HG03378 (cell line): ENCODE measurements at regions not wholly inside any gene's neighbourhood (a gene's known extent, or its start where the extent isn't known, plus 50 kb on each side); places are given as distances from the start of the nearest gene placed in this dataset.
"Not testable (repeated sequence)": the region's sequence is repeated elsewhere in the genome, so short reads cannot be mapped to it uniquely, and the experiment has no call there.

ENCODE experiments used
- ATAC-seq: cut with Tn5 transposase; IDR thresholded peaks from one replicate; pipeline ENCODE4 v1.9.1; 2021; ENCODE audit warnings: mild to moderate bottlenecking, moderate library complexity; ENCODE audit not compliant: unreplicated experiment

DNA sequence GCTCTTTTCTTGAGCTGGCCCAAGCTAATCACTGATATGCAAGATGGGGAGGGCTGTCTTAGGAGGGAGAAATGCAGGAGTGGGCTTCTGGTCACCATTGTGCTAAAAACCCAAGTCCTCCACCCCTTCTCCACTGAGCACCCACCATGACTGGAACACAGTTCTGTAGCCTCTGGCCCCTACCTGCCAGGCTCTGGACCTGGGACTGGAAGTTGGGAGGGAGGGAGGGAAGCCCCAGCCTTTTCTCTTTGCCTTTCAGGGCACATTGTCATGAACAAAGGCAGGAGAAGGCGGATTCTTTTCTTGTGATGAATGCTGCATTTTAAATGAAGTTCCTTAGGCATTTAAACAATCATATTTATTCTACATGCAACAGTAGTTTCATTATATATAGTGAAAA lies 559.1 kb upstream of the TRPC7 start:
- ATAC-seq, result no peak

DNA sequence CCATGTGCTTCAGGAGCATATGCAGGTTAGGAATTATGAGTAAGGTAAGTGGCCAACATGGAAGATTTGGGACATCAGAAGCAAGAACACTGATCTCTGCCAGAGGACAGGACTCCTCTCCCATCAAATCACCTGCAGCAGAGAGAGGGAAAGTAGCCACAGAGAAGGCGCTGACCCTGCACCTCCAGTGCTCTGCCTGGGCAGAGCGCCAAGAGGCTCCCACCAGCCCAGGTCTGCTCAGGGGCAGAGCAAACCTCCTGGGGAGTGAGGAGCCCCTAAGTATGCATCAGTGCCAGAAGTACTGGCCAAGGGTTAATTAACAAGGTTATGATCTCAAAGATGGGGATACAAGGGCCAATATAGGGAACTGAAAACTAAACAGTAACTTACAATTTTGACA lies 545.3 kb upstream of the TRPC7 start:
- no peak for ATAC-seq

DNA sequence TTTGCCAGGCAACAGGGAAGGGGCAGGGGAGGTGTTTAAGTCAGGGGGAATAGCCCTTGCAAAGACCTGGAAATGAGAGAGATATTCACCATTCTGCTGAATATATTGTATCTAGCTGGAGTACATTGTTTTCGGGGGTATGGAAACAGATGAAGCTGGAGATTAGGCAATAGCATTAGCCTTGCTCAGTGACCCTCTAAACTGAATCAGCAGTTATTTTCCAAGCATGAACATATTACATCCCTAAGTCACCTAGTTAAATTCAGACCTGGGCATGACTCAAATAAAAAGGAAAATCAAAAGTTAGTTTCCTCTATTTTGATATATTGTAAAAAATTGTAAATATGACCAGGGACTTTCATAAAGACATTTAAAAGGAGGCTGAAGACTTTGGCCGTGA lies 544.6 kb upstream of the TRPC7 start:
- ATAC-seq, result no peak

DNA sequence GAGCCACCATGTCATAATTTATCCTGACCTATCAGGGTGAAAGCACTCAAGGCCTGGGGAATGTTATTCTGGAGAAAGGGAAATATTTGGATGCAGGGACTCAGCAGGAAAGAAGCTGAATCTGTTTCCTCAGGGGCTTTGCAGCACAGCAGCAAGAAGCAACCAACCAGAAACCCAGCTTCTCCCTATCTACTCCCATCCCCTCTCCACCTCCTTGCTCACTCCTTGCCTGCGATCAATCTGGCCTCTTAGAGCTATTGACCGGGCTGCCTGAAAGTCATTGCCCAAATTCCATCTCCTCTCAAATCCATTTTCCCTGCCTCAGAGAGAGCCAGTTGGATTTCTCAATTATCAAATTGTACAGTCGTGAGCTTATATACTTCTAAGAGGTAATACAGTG lies 542.0 kb upstream of the TRPC7 start:
- no peak for ATAC-seq

DNA sequence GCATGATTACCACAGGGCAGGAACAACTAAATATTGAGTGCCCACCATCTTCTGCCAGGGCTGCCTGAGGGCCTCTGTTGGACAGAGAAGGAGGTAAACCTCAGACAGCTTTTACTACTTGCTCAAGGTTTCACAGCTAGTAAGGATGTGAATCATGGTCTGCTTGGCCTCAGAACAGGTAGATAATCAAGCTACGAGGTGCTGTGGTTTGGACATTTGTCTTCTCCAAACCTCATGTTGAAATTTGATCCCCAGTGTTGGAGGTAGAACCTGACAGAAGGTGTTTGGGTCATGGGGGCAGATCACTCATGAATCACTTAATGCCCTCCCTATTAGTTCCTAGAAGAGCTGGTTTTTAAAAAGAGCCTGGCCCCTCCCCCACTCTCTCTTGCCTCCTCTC lies 541.2 kb upstream of the TRPC7 start:
- no peak for ATAC-seq

DNA sequence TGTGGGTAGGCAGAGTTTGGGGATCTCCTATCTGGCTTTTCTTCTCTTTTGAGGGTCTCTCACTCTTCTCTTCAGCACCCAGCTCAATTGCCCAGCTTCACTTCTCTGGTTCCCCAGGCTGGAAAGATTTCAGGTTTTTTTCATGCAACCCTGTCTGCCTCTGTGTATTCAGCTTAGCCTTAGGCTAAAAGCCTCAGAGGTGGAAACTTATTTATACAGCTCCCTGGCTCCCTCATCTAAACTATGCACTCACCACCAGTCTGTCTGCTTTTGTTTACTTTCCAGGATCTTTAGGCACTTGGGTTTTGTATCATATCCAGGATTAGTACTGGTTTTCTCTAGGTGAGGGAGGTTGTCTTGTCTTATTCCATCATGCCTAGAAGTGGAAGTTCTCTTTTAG lies 540.2 kb upstream of the TRPC7 start:
- ATAC-seq, result no peak

DNA sequence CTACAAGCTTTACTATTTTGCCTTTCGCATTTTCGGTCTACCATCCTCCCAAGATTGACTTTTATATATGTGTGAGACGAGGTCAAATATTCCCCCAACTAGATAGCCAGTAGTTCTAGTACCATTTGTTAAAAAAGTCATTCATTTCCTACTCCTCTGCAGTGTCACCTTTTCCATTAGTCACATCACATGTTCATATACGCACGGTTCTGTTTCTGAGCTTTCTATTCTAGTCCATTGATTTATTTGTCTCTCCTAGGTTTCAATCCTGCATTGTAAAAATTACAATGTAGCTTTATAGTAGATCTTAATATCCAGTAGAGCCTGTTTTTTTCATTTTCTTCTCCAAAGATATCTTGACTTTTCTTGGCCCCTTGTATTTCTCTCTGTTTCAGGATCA lies 528.7 kb upstream of the TRPC7 start:
- no peak for ATAC-seq

DNA sequence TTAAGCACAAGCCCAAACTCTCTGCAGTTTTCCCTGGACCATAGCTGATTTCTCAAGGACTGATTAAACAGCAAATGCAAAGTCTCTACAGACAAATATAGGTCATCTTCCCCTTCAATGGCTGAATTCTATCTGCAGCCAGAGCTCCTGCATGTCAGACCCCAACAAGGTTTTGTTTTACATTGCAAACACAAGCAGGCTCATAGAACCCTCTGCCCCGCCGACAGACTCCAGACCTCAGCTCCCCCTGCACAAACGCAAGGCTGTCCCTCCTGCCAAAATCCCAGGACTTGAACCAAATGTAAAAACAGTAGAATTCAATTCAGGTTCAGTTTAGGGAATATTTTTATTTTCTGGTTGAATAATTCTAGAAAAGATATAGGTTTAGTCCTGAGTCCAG lies 526.7 kb upstream of the TRPC7 start:
- no peak for ATAC-seq

DNA sequence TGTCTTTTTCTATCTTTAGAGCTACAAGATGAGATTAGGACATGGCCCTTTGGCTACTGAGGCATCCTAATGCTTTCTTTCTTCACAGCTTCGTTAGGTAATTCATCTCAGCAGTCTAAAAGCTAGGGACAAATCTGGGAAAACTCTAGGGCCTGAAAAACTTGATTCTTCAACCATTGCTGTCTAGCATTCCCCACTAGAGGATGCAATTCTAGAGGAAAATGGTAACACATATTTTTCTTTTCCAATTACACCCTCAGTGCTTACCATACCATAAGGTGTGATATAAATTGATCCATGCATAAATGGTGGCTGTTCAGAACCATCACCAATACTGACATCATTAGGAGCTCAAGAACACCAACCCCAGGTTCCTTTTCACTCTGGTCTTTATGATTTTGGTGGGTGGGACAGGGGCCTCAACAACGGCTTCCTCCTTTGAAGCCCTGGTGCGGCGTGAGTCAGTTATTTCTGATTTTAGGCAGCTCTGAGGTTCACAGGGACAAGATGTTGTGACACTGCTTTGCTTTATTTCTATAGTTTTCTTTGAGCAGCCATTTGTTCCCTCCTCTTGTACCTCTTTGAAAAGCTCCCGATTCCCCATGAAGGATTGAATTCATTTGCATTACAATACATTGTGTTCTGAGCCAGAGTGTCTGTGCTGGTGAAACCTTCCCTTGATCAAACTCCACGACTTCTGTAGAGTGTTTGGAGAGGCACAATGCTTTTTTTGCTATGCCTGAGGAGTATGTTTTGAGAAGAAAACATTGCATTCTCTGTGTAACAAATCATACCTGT lies 526.0 kb upstream of the TRPC7 start:
- no peak for ATAC-seq

DNA sequence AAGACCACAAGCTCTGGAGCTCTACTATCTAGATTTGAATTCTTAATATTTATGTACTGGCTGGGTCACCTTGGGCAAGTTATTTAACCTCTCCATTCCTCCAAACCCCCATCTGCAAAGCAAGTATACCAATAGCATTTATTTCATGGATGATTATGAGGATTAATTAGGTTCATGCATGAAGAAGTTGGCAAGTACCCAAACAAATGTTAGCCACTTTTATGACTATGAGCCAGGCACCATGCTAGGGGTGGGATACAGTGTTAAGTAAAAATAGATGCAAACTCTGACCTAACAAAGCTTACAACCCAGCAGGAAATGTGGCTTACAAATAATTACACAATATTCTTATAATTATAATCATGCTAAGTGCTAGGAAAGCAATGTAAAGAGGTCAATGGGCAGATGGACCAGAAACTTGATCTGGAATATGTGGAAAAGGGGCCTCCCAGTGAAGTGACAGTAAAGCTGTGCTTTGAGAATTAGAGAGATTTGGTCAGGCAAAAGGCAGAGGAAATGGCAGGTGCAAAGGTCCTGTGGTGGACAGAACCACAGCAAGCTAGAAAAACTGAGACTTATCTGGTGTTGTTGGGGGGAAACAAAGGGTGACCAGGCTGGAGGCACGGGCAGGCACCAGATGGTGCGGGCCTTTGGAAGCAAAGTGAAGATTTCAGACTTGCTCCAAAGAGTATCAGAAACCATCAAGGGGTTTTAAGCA lies 525.2 kb upstream of the TRPC7 start:
- no peak for ATAC-seq

DNA sequence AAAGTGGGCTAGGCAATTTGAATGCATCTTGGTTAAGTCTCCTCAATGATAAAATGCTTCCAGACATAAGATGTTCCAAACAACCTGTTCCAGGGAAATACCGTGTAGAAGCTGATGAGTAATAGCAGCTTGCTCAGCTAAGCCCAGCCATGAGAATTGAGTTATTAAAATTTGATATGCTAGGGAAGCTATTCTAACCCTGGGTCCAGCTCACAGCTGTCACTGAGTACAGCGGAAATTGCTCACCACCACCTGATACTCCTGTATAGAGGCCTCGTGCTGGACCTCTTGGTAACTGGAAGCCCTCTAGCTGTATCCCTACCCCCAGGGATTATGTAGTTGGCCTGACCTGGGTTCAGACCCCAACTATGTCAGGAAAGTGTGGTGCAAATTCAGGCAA lies 521.3 kb upstream of the TRPC7 start:
- no peak for ATAC-seq

DNA sequence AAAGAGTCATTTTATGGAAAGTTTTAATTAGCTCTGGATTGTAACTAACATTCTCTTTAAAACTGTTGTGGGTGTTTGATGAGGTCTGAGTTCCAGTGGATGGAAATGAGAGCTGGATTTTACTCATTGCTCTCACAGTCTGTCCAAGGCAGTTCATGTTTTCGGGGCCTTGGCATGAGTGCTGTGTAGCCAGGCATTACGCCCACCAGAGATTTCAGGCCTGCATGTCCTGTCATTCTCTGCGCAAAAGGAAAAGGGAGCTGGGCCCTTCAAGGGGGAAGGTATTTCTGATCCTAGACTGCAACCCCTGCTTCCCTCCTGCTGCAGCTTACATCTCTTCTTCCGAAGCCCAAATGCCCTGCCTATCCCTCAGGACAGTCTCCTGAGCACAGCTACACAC lies 499.6 kb upstream of the TRPC7 start:
- ATAC-seq, result no peak

DNA sequence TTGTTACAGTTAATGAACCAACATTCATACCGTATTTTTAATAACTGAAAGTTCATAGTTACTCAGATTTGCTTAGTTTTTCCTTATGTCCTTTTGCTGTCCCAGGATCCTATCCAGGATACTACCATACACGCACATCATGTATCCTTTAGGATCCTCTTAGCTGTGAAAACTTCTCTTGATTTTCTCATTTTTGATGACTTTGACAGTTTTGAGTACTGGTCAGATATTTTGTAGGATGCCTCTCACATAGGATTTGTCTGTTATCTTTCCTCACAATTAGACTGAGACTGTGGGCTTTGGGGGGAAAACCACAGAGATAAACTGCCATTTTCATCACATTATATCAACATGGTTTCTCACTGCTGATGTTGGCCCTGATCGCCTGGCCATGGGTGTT lies 491.3 kb upstream of the TRPC7 start:
- ATAC-seq, result no peak

DNA sequence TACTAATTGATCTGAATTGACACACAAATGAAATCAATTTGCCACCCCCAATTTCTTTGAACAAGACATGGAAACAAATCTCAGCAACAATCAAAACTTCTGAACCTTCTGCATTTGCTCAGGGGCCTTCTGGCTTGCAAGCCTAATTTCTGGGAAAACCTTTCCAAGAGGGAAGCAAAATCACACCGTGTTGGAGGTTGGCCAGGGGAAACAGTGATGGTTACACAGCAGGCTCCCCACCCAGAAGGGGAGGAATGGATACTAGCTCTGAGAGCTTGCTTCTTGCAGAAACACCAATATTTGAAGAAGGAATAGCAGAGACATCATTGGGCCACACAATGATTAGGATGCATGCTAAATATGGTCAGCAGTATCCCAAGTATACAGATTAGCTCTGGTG lies 488.6 kb upstream of the TRPC7 start:
- ATAC-seq, result no peak

DNA sequence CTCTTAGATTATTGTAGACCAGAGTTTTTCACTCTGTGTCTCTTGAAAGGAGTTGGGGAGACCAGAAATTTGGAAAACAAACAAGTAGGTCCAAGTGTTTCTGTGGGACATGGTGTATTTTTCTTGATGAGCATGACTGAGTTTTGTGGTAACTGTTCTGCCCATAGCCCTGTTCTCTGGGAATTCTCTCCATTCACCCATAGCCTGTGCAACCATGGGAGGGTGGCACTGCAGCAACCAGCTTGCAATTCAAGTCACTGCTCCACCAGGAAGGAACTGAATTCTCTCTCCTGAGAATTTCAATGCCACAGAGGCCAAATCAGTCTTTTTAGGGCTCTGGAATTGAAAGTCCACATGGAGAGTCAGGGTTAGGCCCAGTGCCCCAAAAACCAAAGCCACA lies 475.3 kb upstream of the TRPC7 start:
- no peak for ATAC-seq

DNA sequence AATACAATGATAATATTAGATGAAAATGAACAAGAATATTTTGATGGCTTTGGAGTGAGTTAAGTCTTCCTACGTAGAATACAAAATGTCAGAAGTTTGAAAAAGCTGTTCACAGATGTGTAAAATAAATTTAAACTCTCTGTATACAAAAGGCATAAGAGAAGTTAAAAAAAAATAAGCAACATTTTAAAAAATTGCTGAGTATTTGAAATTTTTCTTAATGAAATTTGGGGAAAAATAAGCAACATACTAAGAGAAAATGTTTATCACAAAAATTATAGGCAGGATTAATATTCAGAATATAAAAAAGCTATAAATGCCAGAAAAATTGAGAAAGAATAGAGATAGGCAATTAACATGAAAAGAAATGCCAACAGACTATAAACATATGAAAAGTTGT lies 470.7 kb upstream of the TRPC7 start:
- ATAC-seq, result no peak

DNA sequence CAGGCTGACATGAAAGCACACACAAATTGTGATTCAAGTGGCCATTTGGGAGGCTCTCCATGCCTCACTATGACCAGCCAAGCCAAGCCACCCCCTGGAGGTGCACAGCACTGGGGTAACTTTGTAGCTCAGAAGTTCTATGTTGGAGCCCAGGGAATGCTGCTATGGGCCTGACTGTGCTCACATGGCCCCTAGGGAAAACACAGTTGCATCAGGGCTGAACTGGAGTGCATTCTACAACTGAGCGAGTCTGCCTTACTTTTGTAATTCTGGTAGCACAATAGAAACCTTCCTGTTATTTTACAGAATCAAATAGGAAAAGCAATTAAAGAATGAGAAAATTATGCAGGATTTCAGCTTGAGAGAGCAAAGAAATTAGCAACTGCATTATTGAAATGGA lies 455.5 kb upstream of the TRPC7 start:
- no peak for ATAC-seq

DNA sequence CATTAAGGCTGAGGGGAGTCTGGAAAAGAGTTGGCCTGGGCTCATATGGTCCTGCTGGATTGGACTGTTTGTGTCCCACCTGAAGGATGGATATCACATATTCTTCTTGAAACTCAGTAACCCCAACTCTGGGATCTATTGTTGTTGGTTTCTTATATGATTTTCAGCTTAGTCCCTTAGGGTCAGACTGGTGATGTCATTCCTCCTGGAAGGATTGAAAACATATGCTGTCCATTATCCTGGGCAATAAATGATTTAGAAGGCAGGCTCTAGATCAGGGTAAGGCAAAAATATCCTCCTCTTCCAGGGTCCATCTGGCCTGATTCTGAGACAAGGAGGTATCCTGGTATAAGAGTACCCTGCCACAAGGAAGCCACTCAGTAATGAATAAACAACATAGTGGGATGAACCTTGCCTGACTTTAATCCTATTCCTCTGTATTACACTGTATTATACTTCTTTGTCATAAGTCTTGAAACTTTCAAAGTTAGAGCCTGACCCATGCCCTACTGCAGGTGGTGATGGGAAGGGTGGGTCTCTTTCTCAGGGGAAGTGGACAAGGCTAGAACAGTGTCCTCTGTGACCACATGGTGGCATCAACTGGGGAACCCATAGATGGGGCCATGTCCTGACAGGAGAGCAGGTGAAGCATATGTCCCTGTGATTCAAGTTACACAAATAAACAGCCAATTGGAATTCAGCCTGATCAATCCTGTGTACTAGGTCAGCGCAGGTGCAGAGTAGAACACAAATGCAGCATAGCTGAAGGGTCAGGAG lies 454.4 kb upstream of the TRPC7 start:
- no peak for ATAC-seq

DNA sequence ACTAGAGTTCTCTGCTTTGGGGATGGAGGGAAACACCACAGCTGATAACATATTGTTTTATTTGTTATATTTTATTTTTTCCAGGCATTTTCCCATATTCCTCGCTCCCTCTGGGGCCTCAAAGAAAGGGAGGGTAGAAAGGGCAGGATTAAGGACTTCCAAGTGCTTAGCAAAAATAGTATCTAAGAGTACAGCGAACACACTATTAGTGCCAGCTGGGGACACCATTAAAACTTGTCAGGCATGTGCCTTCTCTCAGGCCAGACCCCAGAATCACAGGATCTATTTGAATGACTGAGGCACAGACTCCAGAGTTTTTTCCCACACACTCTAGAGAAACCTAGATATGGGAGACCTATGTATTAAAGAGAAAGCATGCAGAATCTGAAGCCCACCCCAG lies 451.0 kb upstream of the TRPC7 start:
- ATAC-seq, result no peak

DNA sequence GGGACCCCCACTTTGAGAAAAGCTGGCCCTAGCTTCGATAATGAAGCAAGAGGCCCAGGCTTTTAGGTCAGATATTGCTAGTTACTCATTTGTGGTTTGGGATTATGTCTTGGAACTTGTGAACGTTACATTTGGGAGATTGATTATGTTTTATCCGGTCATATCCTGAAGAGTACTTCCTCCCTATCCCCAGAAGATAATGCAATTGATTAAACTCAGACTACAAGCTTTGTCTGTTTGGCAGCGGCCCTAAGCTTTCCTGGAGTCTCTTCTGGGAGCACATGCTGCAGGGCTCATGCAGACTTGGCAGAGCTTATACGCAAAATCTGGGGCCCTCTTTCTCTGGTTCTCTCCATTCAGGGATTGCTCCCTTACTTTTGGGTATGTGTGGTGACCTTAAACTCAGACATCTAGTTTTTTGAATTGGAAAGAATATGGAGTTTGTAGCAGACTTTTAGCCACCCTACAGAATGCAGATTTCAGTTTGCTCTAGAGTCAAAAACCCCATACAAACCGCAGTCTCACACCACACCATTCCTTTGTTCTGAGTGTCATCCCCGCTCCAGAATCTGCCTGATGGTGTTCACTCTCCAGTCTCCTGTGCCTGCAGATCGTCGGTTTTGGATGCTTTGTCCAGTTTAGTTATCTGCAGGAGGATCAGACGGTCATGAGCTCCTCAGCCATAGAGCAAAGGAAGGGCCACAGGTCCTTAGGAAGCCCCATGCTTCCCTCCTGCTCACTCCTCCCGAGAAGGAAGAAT lies 449.5 kb upstream of the TRPC7 start:
- no peak for ATAC-seq

DNA sequence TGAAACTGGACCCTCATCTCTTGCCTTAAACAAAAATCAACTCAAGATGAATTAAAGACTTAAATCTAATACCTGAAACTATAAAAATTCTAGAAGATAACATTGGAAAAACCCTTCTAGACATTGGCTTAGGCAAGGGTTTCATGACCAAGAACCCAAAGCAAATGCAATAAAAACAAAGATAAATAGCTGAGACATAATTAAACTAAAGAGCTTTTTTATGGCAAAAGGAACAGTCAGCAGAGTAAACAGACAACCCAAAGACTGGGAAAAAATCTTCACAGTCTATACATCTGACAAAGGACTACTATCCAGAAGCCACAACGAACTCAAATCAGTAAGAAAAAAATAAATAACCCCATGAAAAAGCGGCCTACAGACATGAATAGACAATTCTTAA lies 446.9 kb upstream of the TRPC7 start:
- not testable (repeated sequence) for ATAC-seq
